Osteocyte (in vitro differentiated cells): ENCODE measurements at regions not wholly inside any gene's neighbourhood (a gene's known extent, or its start where the extent isn't known, plus 50 kb on each side); places are given as distances from the start of the nearest gene placed in this dataset.

ENCODE experiments used
- DNase-seq: peaks from one replicate; pipeline ENCODE4 v3.0.0; 2021; ENCODE audit warnings: mixed read lengths; ENCODE audit not compliant: unreplicated experiment; ENCODE audit errors: extremely low spot score
- H3K27ac Mint-ChIP-seq: one replicate; pipeline ENCODE4 v1.8.0; 2021; ENCODE audit warnings: mild to moderate bottlenecking, mixed read lengths; ENCODE audit not compliant: unreplicated experiment
- H3K27me3 Mint-ChIP-seq: one replicate; pipeline ENCODE4 v1.8.0; 2021; ENCODE audit warnings: mixed read lengths; ENCODE audit not compliant: unreplicated experiment
- H3K36me3 Mint-ChIP-seq: one replicate; pipeline ENCODE4 v1.8.0; 2021; ENCODE audit warnings: mixed read lengths; ENCODE audit not compliant: unreplicated experiment
- H3K4me1 Mint-ChIP-seq: one replicate; pipeline ENCODE4 v1.8.0; 2021; ENCODE audit warnings: mixed read lengths; ENCODE audit not compliant: unreplicated experiment
- H3K4me3 Mint-ChIP-seq: one replicate; pipeline ENCODE4 v1.8.0; 2021; ENCODE audit warnings: mild to moderate bottlenecking, moderate library complexity, mixed read lengths; ENCODE audit not compliant: unreplicated experiment
- H3K9me3 Mint-ChIP-seq: one replicate; pipeline ENCODE4 v1.8.0; 2021; ENCODE audit warnings: mixed read lengths; ENCODE audit not compliant: unreplicated experiment
- CTCF ChIP-seq: fragments of 200-600 bp; sonication (generic); IDR thresholded peaks from 2 replicates; pipeline ENCODE4 v1.5.0; 2021; ENCODE audit warnings: antibody characterized with exemption, mild to moderate bottlenecking, moderate library complexity

GRCh38 chr13:68375004-68375403 lies 1144.9 kb upstream of the PCDH9 start:
- peaks cover under 1% of the 10 kb centered on the region for H3K4me1 Mint-ChIP-seq
- TF ChIP-seq CTCF: no peak
- no peak overlapping the region for H3K4me3 Mint-ChIP-seq
- no peak overlapping the region for H3K27ac Mint-ChIP-seq
- no peaks in the 10 kb centered on the region for H3K9me3 Mint-ChIP-seq
- H3K36me3 Mint-ChIP-seq: no peaks in the 10 kb centered on the region
- peaks cover 4% of the 10 kb centered on the region for H3K27me3 Mint-ChIP-seq
- no peak for DNase-seq

- Mint-ChIP-seq H3K36me3 (peaks cover 2% of the 10 kb centered on the region), H3K9me3 (peaks cover 4% of the 10 kb centered on the region), H3K27me3 (no peaks in the 10 kb centered on the region), H3K27ac (no peak overlapping the region), H3K4me1 (peaks cover 12% of the 10 kb centered on the region), H3K4me3 (no peak overlapping the region)
- no peak for DNase-seq
- TF ChIP-seq CTCF: no peak
Measured at GRCh38 chr13:68369739-68370138, 1139.6 kb upstream of the PCDH9 start.

GRCh38 chr13:68368922-68369321 lies 1138.8 kb upstream of the PCDH9 start:
- TF ChIP-seq CTCF: no peak
- H3K27ac Mint-ChIP-seq: no peak overlapping the region
- H3K9me3 Mint-ChIP-seq: peaks cover 4% of the 10 kb centered on the region
- DNase-seq: no peak
- H3K4me3 Mint-ChIP-seq: no peak overlapping the region
- no peaks in the 10 kb centered on the region for H3K27me3 Mint-ChIP-seq
- H3K4me1 Mint-ChIP-seq: peaks cover 12% of the 10 kb centered on the region
- H3K36me3 Mint-ChIP-seq: peaks cover 2% of the 10 kb centered on the region

GRCh38 chr13:68359105-68359504 lies 1129.0 kb upstream of the PCDH9 start:
- peaks cover 3% of the 10 kb centered on the region for H3K4me1 Mint-ChIP-seq
- DNase-seq: no peak
- no peaks in the 10 kb centered on the region for H3K9me3 Mint-ChIP-seq
- H3K4me3 Mint-ChIP-seq: no peak overlapping the region
- H3K27ac Mint-ChIP-seq: no peak overlapping the region
- H3K27me3 Mint-ChIP-seq: no peaks in the 10 kb centered on the region
- H3K36me3 Mint-ChIP-seq: no peaks in the 10 kb centered on the region
- no peak for TF ChIP-seq CTCF

GRCh38 chr13:68358294-68358705 lies 1128.2 kb upstream of the PCDH9 start:
- Mint-ChIP-seq H3K27me3 (no peaks in the 10 kb centered on the region), H3K4me1 (peaks cover 3% of the 10 kb centered on the region), H3K9me3 (no peaks in the 10 kb centered on the region), H3K36me3 (no peaks in the 10 kb centered on the region), H3K4me3 (no peak overlapping the region), H3K27ac (no peak overlapping the region)
- DNase-seq: no peak
- TF ChIP-seq CTCF: no peak
